ENCODE measurements at regions not wholly inside any gene's neighbourhood (a gene's known extent, or its start where the extent isn't known, plus 50 kb on each side); places are given as distances from the start of the nearest gene placed in this dataset.

DNA sequence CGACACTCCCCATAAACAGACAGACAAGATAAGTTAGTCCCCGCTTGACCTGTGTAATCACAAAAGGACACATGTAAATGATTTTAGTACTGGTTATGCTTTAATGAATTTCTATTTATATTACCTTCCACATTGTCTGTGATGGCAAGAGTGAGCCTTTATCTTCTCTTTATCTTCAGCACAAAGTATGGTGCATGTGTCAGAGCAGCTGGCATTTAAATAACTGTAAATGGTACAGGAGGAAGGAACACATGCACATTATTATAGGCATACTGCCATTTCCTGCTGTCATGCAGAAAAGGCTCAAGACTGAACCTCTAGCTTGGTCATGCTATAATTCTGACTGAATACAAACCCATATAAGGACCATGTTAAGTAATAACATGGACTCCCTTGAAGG, 1342.7 kb upstream of the TENM4 start:
- no peak for DNase-seq (ENCODE audit: extremely low read depth, low read depth)
- TF ChIP-seq, protein P1, sequence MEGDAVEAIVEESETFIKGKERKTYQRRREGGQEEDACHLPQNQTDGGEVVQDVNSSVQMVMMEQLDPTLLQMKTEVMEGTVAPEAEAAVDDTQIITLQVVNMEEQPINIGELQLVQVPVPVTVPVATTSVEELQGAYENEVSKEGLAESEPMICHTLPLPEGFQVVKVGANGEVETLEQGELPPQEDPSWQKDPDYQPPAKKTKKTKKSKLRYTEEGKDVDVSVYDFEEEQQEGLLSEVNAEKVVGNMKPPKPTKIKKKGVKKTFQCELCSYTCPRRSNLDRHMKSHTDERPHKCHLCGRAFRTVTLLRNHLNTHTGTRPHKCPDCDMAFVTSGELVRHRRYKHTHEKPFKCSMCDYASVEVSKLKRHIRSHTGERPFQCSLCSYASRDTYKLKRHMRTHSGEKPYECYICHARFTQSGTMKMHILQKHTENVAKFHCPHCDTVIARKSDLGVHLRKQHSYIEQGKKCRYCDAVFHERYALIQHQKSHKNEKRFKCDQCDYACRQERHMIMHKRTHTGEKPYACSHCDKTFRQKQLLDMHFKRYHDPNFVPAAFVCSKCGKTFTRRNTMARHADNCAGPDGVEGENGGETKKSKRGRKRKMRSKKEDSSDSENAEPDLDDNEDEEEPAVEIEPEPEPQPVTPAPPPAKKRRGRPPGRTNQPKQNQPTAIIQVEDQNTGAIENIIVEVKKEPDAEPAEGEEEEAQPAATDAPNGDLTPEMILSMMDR (IDR thresholded peaks at IDR 0.05; ENCODE audit: low read depth, low read length, missing control alignments): no peak
- no peak overlapping the region for H3K4me3 ChIP-seq (replicated peaks; ENCODE audit: low read depth, low read length)

DNA sequence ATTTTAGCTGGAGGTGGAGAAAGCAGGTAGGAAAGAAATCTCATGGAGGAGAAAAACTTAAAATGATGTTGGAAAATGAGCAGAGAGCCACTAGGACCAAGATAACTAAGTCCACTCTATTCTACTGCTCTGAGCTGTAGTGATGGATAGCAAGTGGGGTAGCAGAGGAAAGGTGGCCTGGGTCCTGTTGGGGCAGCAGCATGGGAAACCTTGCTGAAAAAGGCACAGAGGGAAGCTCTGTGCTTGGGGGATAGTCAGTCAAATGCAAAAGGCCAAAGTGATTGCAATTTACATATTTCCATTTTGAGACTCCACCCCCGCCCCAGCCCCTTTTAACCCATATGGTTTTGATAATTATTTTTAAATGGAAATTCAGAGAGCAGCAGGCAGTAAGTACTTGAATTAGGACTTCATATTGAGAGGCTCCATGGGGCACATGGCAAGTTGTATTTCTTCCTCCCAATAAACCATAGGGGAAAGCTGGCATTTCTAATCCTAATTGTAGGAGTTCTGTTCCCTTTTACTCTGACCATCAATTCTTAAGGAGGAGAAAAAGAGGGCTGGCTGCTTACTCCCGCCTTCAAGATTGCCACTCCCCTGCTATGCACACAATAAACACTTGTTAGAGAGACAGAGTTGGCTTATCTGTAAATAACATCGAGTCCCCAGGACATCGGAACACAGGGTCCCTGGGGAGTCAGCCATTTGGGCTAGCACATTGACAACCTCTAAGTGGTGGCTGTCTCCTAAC, 1341.5 kb upstream of the TENM4 start:
- no peak overlapping the region for H3K4me3 ChIP-seq (replicated peaks; ENCODE audit: low read depth, low read length)
- TF ChIP-seq, protein P1 (IDR thresholded peaks at IDR 0.05; ENCODE audit: low read depth, low read length, missing control alignments): no peak
- no peak for DNase-seq (ENCODE audit: extremely low read depth, low read depth)

DNA sequence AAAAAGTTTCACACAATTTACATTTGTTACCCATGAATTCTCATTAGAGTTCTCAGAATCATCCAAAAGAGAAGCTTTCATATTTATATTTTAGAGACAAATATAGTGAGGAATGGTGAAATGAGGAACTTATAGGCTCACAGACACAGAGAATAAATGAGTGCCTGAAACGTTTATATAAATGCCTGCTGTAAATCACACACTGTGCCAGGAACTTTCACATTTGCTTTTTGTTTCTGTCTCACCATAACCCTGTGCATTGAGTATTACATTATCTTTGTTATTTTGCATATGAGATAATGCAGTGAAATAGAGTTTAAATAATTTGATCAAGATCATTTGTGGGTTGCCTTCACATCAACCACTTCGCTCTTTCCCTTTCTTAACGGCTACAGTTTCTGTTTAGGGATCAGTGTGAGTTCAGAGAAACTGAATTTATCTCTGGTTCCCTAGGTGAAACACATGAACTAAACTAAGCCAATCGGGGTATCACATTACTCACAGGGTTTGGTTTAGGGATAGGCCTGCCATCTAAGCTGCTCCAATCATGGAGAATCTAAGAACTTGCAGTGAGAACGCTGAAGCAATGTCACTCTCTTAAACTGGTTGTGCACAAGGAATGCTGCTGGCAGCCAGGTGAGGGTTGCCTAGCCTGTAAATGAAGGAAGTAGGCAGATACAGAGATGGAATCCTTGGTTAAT, 1339.2 kb upstream of the TENM4 start:
- H3K4me3 ChIP-seq (replicated peaks; ENCODE audit: low read depth, low read length): no peak overlapping the region
- TF ChIP-seq, protein P1 (IDR thresholded peaks at IDR 0.05; ENCODE audit: low read depth, low read length, missing control alignments): no peak
- no peak for DNase-seq (ENCODE audit: extremely low read depth, low read depth)

DNA sequence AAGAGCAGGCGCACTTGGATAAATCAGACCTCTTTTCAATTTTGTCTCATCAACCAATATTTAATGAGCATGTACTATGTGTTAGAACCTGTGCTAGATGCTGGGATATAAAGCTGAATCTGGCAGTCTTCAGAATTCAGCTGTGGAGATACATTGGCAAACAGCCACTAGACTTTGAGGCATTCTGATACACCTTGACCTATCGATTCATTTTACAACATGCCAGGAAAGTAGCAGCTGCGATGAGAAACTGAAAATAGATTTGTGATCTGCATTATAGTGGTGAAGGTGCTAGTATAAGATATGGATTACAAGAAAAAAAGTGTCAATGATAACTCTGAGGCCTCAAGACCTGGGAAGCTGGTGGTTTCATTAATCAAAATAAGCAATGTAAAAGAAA, 1338.1 kb upstream of the TENM4 start:
- TF ChIP-seq, protein P1 (IDR thresholded peaks at IDR 0.05; ENCODE audit: low read depth, low read length, missing control alignments): no peak
- no peak overlapping the region for H3K4me3 ChIP-seq (replicated peaks; ENCODE audit: low read depth, low read length)
- DNase-seq (ENCODE audit: extremely low read depth, low read depth): no peak

DNA sequence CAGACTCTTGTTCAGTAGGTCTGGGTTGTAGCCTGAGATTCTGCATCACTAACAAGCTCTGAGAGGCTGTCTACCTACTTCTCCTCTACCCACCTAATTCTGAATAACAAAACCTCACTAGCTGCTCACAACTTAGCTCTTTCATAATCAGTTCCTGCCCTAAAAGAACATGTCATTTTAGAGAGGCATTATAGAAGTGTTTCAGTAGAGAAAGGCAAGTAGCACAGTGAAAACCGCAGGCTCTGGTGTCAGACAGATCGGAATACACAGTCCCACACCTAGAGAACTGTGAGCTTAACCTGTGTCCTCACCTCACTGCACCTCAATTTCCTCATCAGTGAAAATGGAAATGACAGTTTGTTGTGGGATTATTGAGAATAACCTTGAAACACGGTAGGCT, 1337.6 kb upstream of the TENM4 start:
- TF ChIP-seq, protein P1 (IDR thresholded peaks at IDR 0.05; ENCODE audit: low read depth, low read length, missing control alignments): no peak
- DNase-seq (ENCODE audit: extremely low read depth, low read depth): no peak
- H3K4me3 ChIP-seq (replicated peaks; ENCODE audit: low read depth, low read length): no peak overlapping the region

DNA sequence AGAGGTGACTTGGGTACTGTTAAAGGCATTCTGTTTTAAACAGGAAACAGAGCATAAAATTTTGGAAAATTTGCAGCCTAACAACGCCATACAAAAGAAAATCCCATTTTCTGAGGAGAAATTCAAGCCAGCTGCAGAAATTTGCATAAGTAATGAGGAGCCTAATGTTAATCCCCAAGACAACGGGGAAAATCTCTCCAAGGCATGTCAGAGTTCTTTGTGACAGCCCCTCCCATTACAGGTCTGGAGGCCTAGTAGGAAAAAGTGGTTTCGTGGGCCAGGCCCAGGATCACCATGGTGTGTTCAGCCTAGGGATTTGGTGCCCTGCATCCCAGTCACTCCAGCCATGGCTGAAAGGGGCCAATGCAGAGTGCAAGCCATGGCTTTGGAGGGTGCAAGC, 1333.1 kb upstream of the TENM4 start:
- no peak for DNase-seq (ENCODE audit: extremely low read depth, low read depth)
- TF ChIP-seq, protein P1 (IDR thresholded peaks at IDR 0.05; ENCODE audit: low read depth, low read length, missing control alignments): no peak

More for the DNA sequence above, 1333.1 kb upstream of the TENM4 start:
- no peak overlapping the region for H3K4me3 ChIP-seq (replicated peaks; ENCODE audit: low read depth, low read length)

All from HFF-Myc (cell line).